ENCODE measurements at regions not wholly inside any gene's neighbourhood (a gene's known extent, or its start where the extent isn't known, plus 50 kb on each side); places are given as distances from the start of the nearest gene placed in this dataset.
"Not testable (repeated sequence)": the region's sequence is repeated elsewhere in the genome, so short reads cannot be mapped to it uniquely, and the experiment has no call there.

- DNase-seq: no peak
Observed at GRCh38 chr12:18849761-18850160, 111.8 kb downstream of the CAPZA3 start.

- no peak for DNase-seq
Observed at GRCh38 chr12:18850752-18851151, 112.8 kb downstream of the CAPZA3 start.

- no peak for DNase-seq
Observed at GRCh38 chr12:18851271-18851670, 113.4 kb downstream of the CAPZA3 start.

GRCh38 chr12:18853570-18854366, 115.8 kb downstream of the CAPZA3 start:
- DNase-seq: no peak

- DNase-seq: no peak
Observed at GRCh38 chr12:18857656-18858055, 119.7 kb downstream of the CAPZA3 start.

- no peak for DNase-seq
Observed at GRCh38 chr12:18859400-18859799, 121.5 kb downstream of the CAPZA3 start.

GRCh38 chr12:18861287-18861858, 123.5 kb downstream of the CAPZA3 start:
- DNase-seq: no peak

GRCh38 chr12:18863769-18864500, 126.0 kb downstream of the CAPZA3 start:
- no peak for DNase-seq

- DNase-seq: no peak
Observed at GRCh38 chr12:18864900-18865561, 127.1 kb downstream of the CAPZA3 start.

- no peak for DNase-seq
Observed at GRCh38 chr12:18868717-18869116, 130.8 kb downstream of the CAPZA3 start.

- no peak for DNase-seq
Observed at GRCh38 chr12:18872770-18873169, 134.9 kb downstream of the CAPZA3 start.

- no peak for DNase-seq
Observed at GRCh38 chr12:18878676-18879180, 140.8 kb downstream of the CAPZA3 start.

GRCh38 chr12:18882690-18883089, 144.8 kb downstream of the CAPZA3 start:
- DNase-seq: no peak

GRCh38 chr12:18886962-18887361, 149.0 kb downstream of the CAPZA3 start:
- DNase-seq: no peak

- DNase-seq: no peak
Observed at GRCh38 chr12:18887368-18887767, 149.4 kb downstream of the CAPZA3 start.

- no peak for DNase-seq
Observed at GRCh38 chr12:18888047-18888446, 150.1 kb downstream of the CAPZA3 start.

GRCh38 chr12:18890621-18891020, 152.7 kb downstream of the CAPZA3 start:
- not testable (repeated sequence) for DNase-seq

GRCh38 chr12:18895540-18895939, 157.6 kb downstream of the CAPZA3 start:
- DNase-seq: no peak

- no peak for DNase-seq
Observed at GRCh38 chr12:18895946-18896345, 158.0 kb downstream of the CAPZA3 start.

GRCh38 chr12:18897823-18898222, 159.9 kb downstream of the CAPZA3 start:
- no peak for DNase-seq

GRCh38 chr12:18898470-18898869, 160.6 kb downstream of the CAPZA3 start:
- DNase-seq: no peak

- no peak for DNase-seq
Observed at GRCh38 chr12:18899162-18899561, 161.2 kb downstream of the CAPZA3 start.

GRCh38 chr12:18899678-18900317, 161.9 kb downstream of the CAPZA3 start:
- DNase-seq: no peak

All from COR-L47 (cell line).